Activated CD4-positive, alpha-beta memory T cell treated with anti-CD3 and anti-CD28 coated beads for 36 hours (primary cell): ENCODE measurements at regions not wholly inside any gene's neighbourhood (a gene's known extent, or its start where the extent isn't known, plus 50 kb on each side); places are given as distances from the start of the nearest gene placed in this dataset.

Experiments used
- CTCF ChIA-PET: fragments of 350-600 bp; sonication (Branson Sonifier 250); formaldehyde crosslinking; loops from one replicate; lab custom pipeline; 2021; ENCODE audit warnings: antibody characterized with exemption, inconsistent platforms; lab: Charles Lee
- POLR2A ChIA-PET: fragments of 350-600 bp; sonication (Branson Sonifier 250); formaldehyde crosslinking; loops from one replicate; lab custom pipeline; 2021; ENCODE audit warnings: antibody characterized with exemption; lab: Charles Lee
- DNase-seq: peaks from one replicate; pipeline ENCODE4 v3.0.0-alpha.2; 2020
- H3K27ac Mint-ChIP-seq: one replicate; pipeline ENCODE4 v1.8.0; 2021; ENCODE audit warnings: mixed read lengths
- H3K27me3 Mint-ChIP-seq: one replicate; pipeline ENCODE4 v1.8.0; 2021; ENCODE audit warnings: mixed read lengths
- H3K36me3 Mint-ChIP-seq: one replicate; pipeline ENCODE4 v1.8.0; 2021; ENCODE audit warnings: mixed read lengths
- H3K4me1 Mint-ChIP-seq: one replicate; pipeline ENCODE4 v1.8.0; 2021; ENCODE audit warnings: low read depth, mixed read lengths
- H3K4me3 Mint-ChIP-seq: one replicate; pipeline ENCODE4 v1.8.0; 2021; ENCODE audit warnings: mild to moderate bottlenecking, mixed read lengths
- H3K9me3 Mint-ChIP-seq: one replicate; pipeline ENCODE4 v1.8.0; 2021; ENCODE audit warnings: mixed read lengths
- intact Hi-C: fragments of 100-400 bp; cut with micrococcal nuclease; formaldehyde crosslinking; loops from one replicate; pipeline ENCODE4 v1.15.1; 2023

DNA sequence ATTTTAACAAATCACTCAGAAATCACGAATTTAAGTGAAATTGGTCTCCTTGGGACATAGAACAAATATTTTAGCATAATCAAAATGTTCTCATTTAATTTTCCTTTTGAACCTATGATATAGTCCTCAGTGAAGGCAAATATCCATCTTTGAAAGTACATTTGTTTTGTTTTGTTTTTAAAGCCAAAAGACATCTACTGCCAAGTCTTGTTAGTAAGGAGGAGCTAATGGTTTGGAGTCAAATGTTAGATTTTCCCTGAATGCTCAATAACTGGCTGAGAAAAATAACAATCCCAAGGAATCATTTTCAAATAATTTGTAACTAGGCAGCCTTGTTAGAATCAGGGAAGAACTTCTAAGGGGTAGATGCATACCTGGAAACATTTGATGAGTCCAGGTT, 302.9 kb upstream of the MAF start:
- intact Hi-C loops: no loop called here
- no peaks in the 10 kb centered on the region for H3K9me3 Mint-ChIP-seq
- H3K4me1 Mint-ChIP-seq: no peaks in the 10 kb centered on the region
- H3K27ac Mint-ChIP-seq: no peak overlapping the region
- no peak for DNase-seq
- H3K27me3 Mint-ChIP-seq: peaks cover 7% of the 10 kb centered on the region
- ChIA-PET POLR2A (no interaction called here), CTCF (no interaction called here)
- H3K36me3 Mint-ChIP-seq: no peaks in the 10 kb centered on the region
- no peak overlapping the region for H3K4me3 Mint-ChIP-seq

DNA sequence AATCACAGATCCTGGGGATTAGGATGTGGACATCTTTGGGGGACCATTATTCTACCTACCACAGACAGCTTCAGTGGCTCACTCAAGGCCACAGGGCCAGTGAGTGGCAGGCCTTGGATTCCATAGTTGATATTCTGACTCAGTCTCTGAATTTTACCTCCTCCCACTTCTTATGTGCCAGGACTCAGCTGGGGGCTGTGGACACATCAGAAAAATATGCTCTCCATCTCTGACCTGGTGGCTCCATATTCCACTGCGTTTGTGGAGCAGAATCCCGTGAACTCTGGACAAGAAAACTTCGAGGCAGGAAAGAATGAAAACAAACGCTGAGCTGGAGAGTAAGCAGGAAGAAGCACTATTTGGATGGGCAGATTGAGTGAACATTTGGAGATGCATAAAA, 301.8 kb upstream of the MAF start:
- H3K4me3 Mint-ChIP-seq: no peak overlapping the region
- ChIA-PET POLR2A (no interaction called here), CTCF (no interaction called here)
- no peaks in the 10 kb centered on the region for H3K4me1 Mint-ChIP-seq
- H3K27ac Mint-ChIP-seq: no peak overlapping the region
- no peaks in the 10 kb centered on the region for H3K36me3 Mint-ChIP-seq
- no peaks in the 10 kb centered on the region for H3K9me3 Mint-ChIP-seq
- H3K27me3 Mint-ChIP-seq: peaks cover 6% of the 10 kb centered on the region
- intact Hi-C loops: no loop called here
- no peak for DNase-seq

DNA sequence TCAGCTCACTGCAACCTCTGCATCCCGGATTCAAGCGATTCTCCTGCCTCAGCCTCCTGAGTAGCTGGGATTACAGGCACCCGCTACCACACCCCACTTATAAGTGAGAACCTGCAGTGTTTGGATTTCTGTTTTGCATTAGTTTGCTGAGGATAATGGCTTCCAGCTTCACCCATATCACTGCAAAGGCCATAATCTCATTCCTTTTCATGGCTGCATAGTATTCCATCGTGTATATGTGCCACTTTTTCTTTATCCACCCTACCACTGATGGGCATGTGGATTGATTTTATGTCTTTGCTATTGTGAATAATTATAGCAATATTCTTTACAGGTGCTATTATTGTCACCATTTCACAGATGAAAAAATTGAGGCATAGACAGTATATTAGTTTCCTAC, 301.0 kb upstream of the MAF start:
- H3K9me3 Mint-ChIP-seq: no peaks in the 10 kb centered on the region
- no peak overlapping the region for H3K27ac Mint-ChIP-seq
- DNase-seq: no peak
- POLR2A ChIA-PET: no interaction called here
- no peaks in the 10 kb centered on the region for H3K4me1 Mint-ChIP-seq
- CTCF ChIA-PET: no interaction called here
- peaks cover 4% of the 10 kb centered on the region for H3K27me3 Mint-ChIP-seq
- H3K4me3 Mint-ChIP-seq: no peak overlapping the region
- no peaks in the 10 kb centered on the region for H3K36me3 Mint-ChIP-seq
- intact Hi-C loops: no loop called here

DNA sequence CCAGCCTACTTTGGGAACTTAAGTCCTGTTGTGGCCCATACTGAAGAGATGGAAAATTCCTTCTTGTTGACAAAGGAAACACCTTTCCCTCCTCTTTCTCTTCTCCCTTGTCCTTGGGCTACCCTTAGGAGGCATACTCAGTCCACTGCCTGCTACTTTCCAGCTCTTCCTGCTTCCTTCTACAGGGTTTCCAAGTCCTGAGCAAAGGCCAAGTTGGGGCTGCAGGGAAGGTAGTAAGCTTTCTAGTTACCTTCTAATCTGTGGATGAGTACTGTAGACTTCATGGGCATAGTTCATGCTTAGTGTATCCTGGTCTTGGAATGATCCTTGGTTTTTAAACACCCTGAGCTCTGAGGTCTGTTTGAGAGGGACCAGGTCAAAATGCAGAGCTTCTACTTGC, 299.2 kb upstream of the MAF start:
- intact Hi-C loops: no loop called here
- Mint-ChIP-seq H3K4me3 (no peak overlapping the region), H3K9me3 (no peaks in the 10 kb centered on the region), H3K27me3 (peaks cover 4% of the 10 kb centered on the region), H3K4me1 (no peaks in the 10 kb centered on the region), H3K27ac (no peak overlapping the region), H3K36me3 (no peaks in the 10 kb centered on the region)
- no peak for DNase-seq
- CTCF ChIA-PET: no interaction called here
- POLR2A ChIA-PET: no interaction called here

DNA sequence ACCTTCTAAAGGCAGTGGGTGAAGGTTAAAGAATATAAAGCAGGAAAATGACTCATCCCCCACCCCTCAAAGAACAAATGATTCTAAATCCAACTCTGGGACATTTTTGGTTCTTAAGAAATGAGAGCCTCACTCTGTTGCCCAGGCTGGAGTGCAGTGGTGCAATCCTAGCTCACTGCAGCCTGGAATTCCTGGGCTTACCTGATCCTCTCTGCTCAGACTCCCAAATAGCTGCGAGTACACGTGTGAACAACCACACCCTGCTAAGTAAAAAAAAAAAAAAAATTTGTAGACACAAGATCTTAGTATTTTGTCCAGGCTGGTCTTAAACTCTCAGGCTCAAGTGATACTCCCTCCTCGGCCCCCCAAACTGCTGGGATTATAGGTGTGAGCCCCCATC, 298.8 kb upstream of the MAF start:
- Mint-ChIP-seq H3K27me3 (peaks cover 4% of the 10 kb centered on the region), H3K4me1 (no peaks in the 10 kb centered on the region), H3K27ac (no peak overlapping the region), H3K9me3 (no peaks in the 10 kb centered on the region), H3K36me3 (no peaks in the 10 kb centered on the region), H3K4me3 (no peak overlapping the region)
- intact Hi-C loops: no loop called here
- POLR2A ChIA-PET: no interaction called here
- no peak for DNase-seq
- CTCF ChIA-PET: no interaction called here

DNA sequence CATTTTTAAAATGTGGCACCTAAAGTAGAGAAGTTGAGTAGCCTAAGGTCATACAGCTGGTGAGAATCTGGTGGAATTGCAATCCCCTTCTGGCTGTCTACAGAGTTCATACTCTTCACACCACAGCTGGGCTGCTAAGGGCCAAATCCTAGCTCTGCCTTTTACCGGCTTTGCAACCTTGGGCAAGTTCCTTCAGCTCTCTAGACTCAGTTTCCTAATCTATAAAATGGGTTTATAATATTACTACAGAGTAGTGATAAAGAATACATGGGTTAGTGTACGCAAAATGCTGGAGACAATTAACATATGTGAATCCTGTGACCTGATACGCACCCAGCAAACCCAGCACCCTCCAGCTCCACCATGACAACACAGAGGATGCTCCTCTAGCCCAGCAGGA, 298.2 kb upstream of the MAF start:
- H3K27ac Mint-ChIP-seq: no peak overlapping the region
- intact Hi-C loops: no loop called here
- no peaks in the 10 kb centered on the region for H3K36me3 Mint-ChIP-seq
- CTCF ChIA-PET: no interaction called here
- DNase-seq: no peak
- H3K27me3 Mint-ChIP-seq: peaks cover 4% of the 10 kb centered on the region
- H3K4me1 Mint-ChIP-seq: no peaks in the 10 kb centered on the region
- H3K4me3 Mint-ChIP-seq: no peak overlapping the region
- POLR2A ChIA-PET: no interaction called here
- H3K9me3 Mint-ChIP-seq: no peaks in the 10 kb centered on the region

DNA sequence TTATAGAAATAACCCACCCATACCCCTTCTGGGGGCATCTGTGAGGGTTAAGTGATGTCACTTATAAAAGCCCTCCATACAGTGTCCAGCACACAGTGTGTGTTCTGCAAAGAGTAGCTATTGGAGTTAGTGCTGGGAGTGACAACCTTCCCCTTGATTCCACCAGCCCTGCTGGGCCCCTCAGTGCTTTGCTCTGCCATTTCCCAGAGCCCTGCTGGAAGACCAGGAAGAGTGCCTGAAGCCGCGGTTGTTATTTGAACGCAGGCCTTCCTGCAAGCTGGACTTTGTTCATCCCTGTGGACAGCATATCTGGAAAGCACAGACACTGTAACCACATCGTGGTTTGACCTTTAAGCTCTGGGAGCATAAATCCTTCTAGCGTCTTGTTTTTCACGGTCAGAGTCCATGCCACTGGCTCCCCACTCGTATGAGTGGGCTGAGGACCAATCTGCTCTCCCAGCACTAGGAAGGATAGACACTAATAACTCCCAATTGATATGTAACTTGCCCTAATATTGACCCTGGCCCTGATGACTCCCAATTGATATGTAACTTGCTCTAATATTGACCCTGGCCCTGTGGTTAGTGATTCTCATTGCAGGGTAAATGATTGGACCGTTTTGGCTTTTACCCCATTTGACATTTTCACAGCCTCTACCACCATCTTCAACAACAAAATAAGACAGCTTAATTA, 297.1 kb upstream of the MAF start:
- intact Hi-C loops: no loop called here
- Mint-ChIP-seq H3K27me3 (peaks cover 3% of the 10 kb centered on the region), H3K27ac (no peak overlapping the region), H3K36me3 (no peaks in the 10 kb centered on the region), H3K9me3 (no peaks in the 10 kb centered on the region), H3K4me1 (no peaks in the 10 kb centered on the region), H3K4me3 (no peak overlapping the region)
- ChIA-PET POLR2A (interaction anchor here (0.6 kb wide), 1 partner anchor 284 kb away, joined by 3 read pairs; no protein-coding TSS in a partner anchor), CTCF (no interaction called here)
- no peak for DNase-seq

DNA sequence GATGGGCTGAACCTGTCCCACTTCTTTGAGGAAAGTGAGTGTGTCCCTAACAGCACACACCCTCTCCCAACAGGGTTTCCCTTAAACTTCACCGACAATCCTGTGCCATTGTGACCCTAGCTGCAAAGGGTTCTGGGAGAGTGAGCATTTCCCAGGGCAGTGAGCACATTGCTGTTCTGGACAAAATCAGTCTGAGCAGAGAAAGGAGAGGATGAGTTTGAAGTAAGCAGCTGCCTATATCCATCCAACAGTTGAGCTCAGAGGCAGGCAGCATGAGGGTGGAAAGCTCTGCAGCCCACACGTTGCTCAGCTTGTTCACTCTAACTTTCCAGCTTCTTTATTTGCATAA, 296.5 kb upstream of the MAF start:
- CTCF ChIA-PET: no interaction called here
- intact Hi-C loops: no loop called here
- Mint-ChIP-seq H3K27ac (no peak overlapping the region), H3K27me3 (no peaks in the 10 kb centered on the region), H3K4me1 (no peaks in the 10 kb centered on the region), H3K36me3 (no peaks in the 10 kb centered on the region), H3K4me3 (no peak overlapping the region), H3K9me3 (no peaks in the 10 kb centered on the region)
- DNase-seq: no peak
- POLR2A ChIA-PET: no interaction called here

DNA sequence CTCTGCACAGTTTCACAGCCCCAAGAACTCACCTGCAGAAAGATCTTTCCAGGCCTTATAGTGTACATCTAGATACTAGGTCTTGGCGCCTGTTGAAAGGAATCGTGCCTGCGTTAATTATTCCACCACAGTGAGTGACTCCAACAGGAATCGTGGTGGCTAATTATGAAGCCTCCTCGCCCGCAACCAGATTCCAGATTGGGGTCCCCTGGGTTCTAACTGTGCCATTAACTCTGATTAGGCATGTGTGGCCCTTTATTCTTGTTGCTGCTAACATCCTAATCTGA, 295.3 kb upstream of the MAF start:
- CTCF ChIA-PET: no interaction called here
- no peaks in the 10 kb centered on the region for H3K27me3 Mint-ChIP-seq
- POLR2A ChIA-PET: no interaction called here
- intact Hi-C loops: no loop called here
- no peak for DNase-seq
- H3K9me3 Mint-ChIP-seq: no peaks in the 10 kb centered on the region
- H3K27ac Mint-ChIP-seq: no peak overlapping the region
- no peak overlapping the region for H3K4me3 Mint-ChIP-seq
- H3K36me3 Mint-ChIP-seq: no peaks in the 10 kb centered on the region
- no peaks in the 10 kb centered on the region for H3K4me1 Mint-ChIP-seq

DNA sequence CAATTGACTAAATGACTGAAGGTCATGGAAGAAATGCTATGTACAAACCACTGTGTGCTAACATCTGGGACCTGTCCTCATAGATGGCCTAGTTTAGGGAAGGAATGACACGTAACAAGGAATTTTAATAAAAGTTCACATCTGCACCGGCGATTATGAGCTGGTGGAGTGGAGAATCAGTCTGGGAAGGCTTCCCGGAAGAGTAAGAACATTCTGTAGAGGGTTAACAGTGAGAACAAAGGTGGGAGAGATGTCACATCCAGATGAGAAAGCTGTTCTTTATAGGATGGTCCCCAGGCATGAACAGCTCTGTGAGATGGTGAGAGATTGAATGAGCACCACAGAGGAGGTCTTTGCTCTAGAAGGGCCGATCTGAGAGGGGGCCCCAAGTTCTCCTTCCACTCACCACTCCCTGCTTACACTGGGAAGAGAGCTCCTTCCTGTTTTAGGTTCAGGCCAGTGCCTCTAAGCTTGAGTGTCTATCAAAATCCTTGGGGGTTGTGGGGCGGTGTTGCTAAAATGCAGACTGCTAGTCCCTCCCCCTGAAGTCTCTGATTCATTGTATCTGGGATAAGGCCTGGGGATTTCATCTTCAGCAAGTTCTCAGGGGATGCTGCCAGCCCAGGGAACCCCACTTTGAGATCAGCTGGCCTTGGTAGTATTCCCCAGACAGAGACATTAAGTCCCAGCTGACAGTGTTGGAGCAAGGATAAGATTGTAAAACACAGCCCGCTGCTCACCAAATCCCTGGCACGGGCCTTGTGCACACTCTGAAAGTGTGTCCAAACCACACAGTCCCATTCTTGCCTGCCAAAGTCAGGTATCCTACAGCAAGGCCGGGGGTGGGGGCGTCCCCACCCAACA, 294.7 kb upstream of the MAF start:
- no peaks in the 10 kb centered on the region for H3K36me3 Mint-ChIP-seq
- POLR2A ChIA-PET: no interaction called here

DNA sequence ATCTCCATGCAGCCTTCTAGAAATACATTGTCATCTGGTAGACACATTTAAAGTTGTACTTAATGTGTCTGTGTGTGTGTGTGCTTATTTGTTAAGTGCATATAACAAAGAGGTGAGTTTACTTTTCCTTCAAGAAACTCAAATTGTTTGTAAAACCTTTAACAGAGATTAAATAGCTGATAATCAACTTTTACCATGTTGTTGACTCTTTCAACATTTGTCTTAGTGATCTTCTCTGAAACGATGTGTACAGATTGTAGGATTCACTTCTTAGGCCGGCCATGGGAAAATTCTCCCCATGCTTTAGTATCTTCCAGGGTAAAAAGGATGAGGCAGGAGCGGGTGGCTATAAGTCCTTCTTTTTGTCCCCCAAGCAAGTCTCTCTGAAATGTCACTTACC, 292.9 kb upstream of the MAF start:
- H3K36me3 Mint-ChIP-seq: no peaks in the 10 kb centered on the region
- intact Hi-C loops: no loop called here
- no peak overlapping the region for H3K4me3 Mint-ChIP-seq
- H3K4me1 Mint-ChIP-seq: no peaks in the 10 kb centered on the region
- H3K27ac Mint-ChIP-seq: no peak overlapping the region
- POLR2A ChIA-PET: no interaction called here
- no peaks in the 10 kb centered on the region for H3K9me3 Mint-ChIP-seq
- no peak for DNase-seq
- CTCF ChIA-PET: no interaction called here
- no peaks in the 10 kb centered on the region for H3K27me3 Mint-ChIP-seq

More for the DNA sequence above, 294.7 kb upstream of the MAF start:
- Mint-ChIP-seq H3K4me3 (no peak overlapping the region), H3K27ac (no peak overlapping the region), H3K9me3 (no peaks in the 10 kb centered on the region), H3K27me3 (no peaks in the 10 kb centered on the region), H3K4me1 (no peaks in the 10 kb centered on the region)
- CTCF ChIA-PET: no interaction called here
- DNase-seq: no peak
- intact Hi-C loops: no loop called here

DNA sequence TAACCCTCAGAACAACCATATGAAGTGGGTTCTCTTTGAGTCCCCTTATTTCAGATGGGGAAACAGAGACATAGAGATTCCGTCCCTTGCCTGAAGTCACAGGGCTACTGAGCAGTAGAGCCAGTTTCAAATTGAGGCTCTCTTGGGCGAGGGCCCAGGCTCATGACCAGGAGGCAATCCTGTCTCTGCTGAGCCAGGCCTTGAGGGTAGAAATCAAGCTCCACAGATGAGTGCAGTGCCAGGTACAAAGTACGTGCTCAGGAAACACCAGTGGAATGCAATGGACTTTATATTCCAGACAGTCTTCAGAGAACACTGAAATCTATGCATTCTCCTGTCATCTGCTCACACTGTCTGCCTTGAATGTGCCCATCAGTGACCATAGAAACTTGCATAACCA, 291.7 kb upstream of the MAF start:
- intact Hi-C loops: no loop called here
- ChIA-PET CTCF (no interaction called here), POLR2A (no interaction called here)
- no peaks in the 10 kb centered on the region for H3K9me3 Mint-ChIP-seq
- H3K4me3 Mint-ChIP-seq: no peak overlapping the region
- no peaks in the 10 kb centered on the region for H3K4me1 Mint-ChIP-seq
- DNase-seq: no peak
- no peaks in the 10 kb centered on the region for H3K36me3 Mint-ChIP-seq
- no peak overlapping the region for H3K27ac Mint-ChIP-seq
- H3K27me3 Mint-ChIP-seq: no peaks in the 10 kb centered on the region

DNA sequence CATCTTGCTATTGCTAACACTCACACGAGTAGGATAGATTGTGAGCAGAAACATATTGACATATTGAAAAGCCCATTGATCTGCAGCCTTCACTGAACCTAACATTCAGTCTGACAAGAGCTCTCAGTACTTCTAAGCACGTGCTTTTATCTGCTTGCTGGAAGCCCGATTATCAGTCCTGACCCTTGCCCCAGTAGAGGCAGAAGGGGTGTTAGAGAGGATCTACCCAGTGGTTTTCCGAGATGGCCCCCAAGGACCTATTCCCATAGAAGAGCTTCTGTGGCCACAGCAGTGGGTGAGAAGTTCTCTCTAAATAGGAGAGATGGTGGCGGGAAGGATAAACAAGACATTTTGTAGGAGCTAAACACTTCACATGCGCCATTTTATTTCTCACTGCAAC, 290.9 kb upstream of the MAF start:
- no peak overlapping the region for H3K27ac Mint-ChIP-seq
- ChIA-PET POLR2A (no interaction called here), CTCF (no interaction called here)
- no peaks in the 10 kb centered on the region for H3K4me1 Mint-ChIP-seq
- intact Hi-C loops: no loop called here
- no peaks in the 10 kb centered on the region for H3K36me3 Mint-ChIP-seq
- H3K27me3 Mint-ChIP-seq: no peaks in the 10 kb centered on the region
- DNase-seq: no peak
- H3K4me3 Mint-ChIP-seq: no peak overlapping the region
- H3K9me3 Mint-ChIP-seq: no peaks in the 10 kb centered on the region
